ENCODE measurements at regions not wholly inside any gene's neighbourhood (a gene's known extent, or its start where the extent isn't known, plus 50 kb on each side); places are given as distances from the start of the nearest gene placed in this dataset.
"Not testable (repeated sequence)": the region's sequence is repeated elsewhere in the genome, so short reads cannot be mapped to it uniquely, and the experiment has no call there.

DNA sequence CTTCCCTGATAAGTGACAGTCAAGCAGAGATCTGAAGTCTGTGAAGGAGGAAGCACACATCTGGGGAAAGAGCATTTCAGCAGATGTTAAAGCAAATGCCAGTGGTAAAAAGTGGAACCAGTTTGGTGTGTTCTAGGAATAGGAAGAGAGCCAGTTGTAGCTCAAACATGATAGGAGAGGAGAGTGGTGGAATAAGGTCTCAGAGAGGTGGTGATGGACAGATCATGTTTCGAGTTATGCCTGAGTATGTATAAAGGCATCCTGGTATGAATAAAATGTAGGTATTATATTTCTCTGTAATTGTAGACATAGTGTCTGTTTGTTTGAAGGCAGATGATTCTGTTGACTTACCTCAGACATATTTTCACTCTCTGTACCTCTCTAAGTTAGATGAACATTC is 89.1 kb downstream of the LARP7 start:
- Histone ChIP-seq H3K18ac (ENCODE audit: low read depth, low read length) (no peak overlapping the region), H4K8ac (ENCODE audit: low read depth in 2 of 2, low read length in 2 of 2) (no peak overlapping the region), H2BK20ac (ENCODE audit: low read depth, low read length) (no peak overlapping the region), H2BK120ac (ENCODE audit: low read depth, low read length) (no peak overlapping the region), H3K56ac (ENCODE audit: extremely low read depth, insufficient read depth, low read length) (no peak overlapping the region), H3K4me1 (ENCODE audit: control insufficient read depth, insufficient read depth, low read length) (no peaks in the 10 kb centered on the region), H3K27me3 (ENCODE audit: control insufficient read depth, insufficient read depth, low read length) (no peaks in the 10 kb centered on the region), H2AK9ac (replicated peaks; ENCODE audit: low read depth, low read length, poor library complexity) (no peak overlapping the region), H2BK5ac (ENCODE audit: low read depth, low read length, poor library complexity, severe bottlenecking) (no peak overlapping the region), H3K4ac (ENCODE audit: low read depth, low read length) (no peak overlapping the region), H3K9ac (ENCODE audit: low read depth, low read length) (no peak overlapping the region), H3K27ac (ENCODE audit: insufficient read depth, low read length) (no peak overlapping the region), H2AFZ (replicated peaks; ENCODE audit: low read length, poor library complexity) (no peak overlapping the region), H3K4me3 (ENCODE audit: insufficient read depth, low read depth, low read length) (no peak overlapping the region), H3K14ac (replicated peaks; ENCODE audit: low read depth, low read length) (no peak overlapping the region), H4K5ac (ENCODE audit: low read depth, low read length) (no peak overlapping the region), H4K20me1 (ENCODE audit: insufficient read depth, low read length) (no peaks in the 10 kb centered on the region), H3K4me2 (ENCODE audit: low read depth, low read length) (no peak overlapping the region), H4K91ac (ENCODE audit: insufficient read depth, low read depth, low read length) (no peak overlapping the region), H3K23ac (ENCODE audit: low read depth, low read length) (no peak overlapping the region), H3K79me1 (ENCODE audit: low read depth in 1 of 2, low read length in 2 of 2) (no peaks in the 10 kb centered on the region), H3K9me1 (ENCODE audit: insufficient read depth, low read length) (no peaks in the 10 kb centered on the region), H3K36me3 (ENCODE audit: control insufficient read depth, insufficient read depth, low read length) (no peaks in the 10 kb centered on the region), H2AK5ac (ENCODE audit: low read depth, low read length) (no peak overlapping the region), H2BK15ac (ENCODE audit: low read depth, low read length) (no peak overlapping the region), H3K9me3 (ENCODE audit: control insufficient read depth, insufficient read depth, low read length) (no peaks in the 10 kb centered on the region)
- ATAC-seq (ENCODE audit: low read depth) (no peak), DNase-seq (no peak)
- CTCF ChIA-PET: no interaction called here
- TF ChIP-seq FOS (IDR thresholded peaks at IDR 0.05; ENCODE audit: low read depth, low read length): no peak
- TF ChIP-seq RFX5 (IDR thresholded peaks at IDR 0.05; ENCODE audit: low read depth, low read length): no peak
- TF ChIP-seq, protein P1, sequence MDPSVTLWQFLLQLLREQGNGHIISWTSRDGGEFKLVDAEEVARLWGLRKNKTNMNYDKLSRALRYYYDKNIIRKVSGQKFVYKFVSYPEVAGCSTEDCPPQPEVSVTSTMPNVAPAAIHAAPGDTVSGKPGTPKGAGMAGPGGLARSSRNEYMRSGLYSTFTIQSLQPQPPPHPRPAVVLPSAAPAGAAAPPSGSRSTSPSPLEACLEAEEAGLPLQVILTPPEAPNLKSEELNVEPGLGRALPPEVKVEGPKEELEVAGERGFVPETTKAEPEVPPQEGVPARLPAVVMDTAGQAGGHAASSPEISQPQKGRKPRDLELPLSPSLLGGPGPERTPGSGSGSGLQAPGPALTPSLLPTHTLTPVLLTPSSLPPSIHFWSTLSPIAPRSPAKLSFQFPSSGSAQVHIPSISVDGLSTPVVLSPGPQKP (IDR thresholded peaks at IDR 0.05; ENCODE audit: borderline replicate concordance, low read depth, low read length): no peak
- TF ChIP-seq MAZ (IDR thresholded peaks at IDR 0.05; ENCODE audit: borderline replicate concordance, low read depth, low read length): no peak
- no peak for TF ChIP-seq RAD21 (IDR thresholded peaks at IDR 0.05; ENCODE audit: low read length)
- no peak for TF ChIP-seq MXI1 (IDR thresholded peaks at IDR 0.05; ENCODE audit: borderline replicate concordance, low read depth, low read length)
- in situ Hi-C loops (cut with MboI; ENCODE audit: low sequenced_read_pairs) (no loop called here), dilution Hi-C loops (cut with HindIII; ENCODE audit: low sequenced_read_pairs, unreplicated experiment) (no loop called here), intact Hi-C loops (cut with micrococcal nuclease) (no loop called here)
- POLR2A ChIA-PET (ENCODE audit: unreplicated experiment): no interaction called here
- no CpG with 5 or more reads among the region's 1 CpG for WGBS, 2 experiments (ENCODE audit: extremely low coverage in 2 of 2, insufficient read length in 1 of 2)
- BruUV-seq (replicated peaks): no TSS peak

DNA sequence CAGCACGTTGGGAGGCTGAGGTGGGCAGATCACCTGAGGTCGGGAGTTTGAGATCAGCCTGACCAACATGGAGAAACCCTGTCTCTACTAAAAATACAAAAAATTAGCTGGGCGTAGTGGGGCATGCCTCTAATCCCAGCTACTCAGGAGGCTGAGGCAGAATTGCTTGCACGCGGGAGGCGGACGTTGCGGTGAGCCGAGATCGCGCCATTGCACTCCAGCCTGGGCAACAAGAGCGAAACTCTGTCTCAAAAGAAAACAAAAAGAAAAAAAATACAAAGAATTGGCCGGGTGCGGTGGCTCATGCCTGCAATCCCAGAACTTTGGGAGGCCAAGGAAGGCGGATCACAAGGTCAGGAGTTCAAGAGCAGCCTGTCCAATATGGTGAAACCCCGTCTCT is 90.8 kb downstream of the LARP7 start:
- H2BK20ac ChIP-seq (ENCODE audit: low read depth, low read length); ATAC-seq (ENCODE audit: low read depth); H3K4ac ChIP-seq (ENCODE audit: low read depth, low read length); POLR2A ChIA-PET (ENCODE audit: unreplicated experiment); DNase-seq; BruUV-seq (replicated peaks); dilution Hi-C loops (cut with HindIII; ENCODE audit: low sequenced_read_pairs, unreplicated experiment); H3K27me3 ChIP-seq (ENCODE audit: control insufficient read depth, insufficient read depth, low read length); H2AFZ ChIP-seq (replicated peaks; ENCODE audit: low read length, poor library complexity); H3K56ac ChIP-seq (ENCODE audit: extremely low read depth, insufficient read depth, low read length); H3K23ac ChIP-seq (ENCODE audit: low read depth, low read length); H4K5ac ChIP-seq (ENCODE audit: low read depth, low read length); H2BK120ac ChIP-seq (ENCODE audit: low read depth, low read length); intact Hi-C loops (cut with micrococcal nuclease); H2AK5ac ChIP-seq (ENCODE audit: low read depth, low read length); H3K4me2 ChIP-seq (ENCODE audit: low read depth, low read length); H3K9me3 ChIP-seq (ENCODE audit: control insufficient read depth, insufficient read depth, low read length); H4K91ac ChIP-seq (ENCODE audit: insufficient read depth, low read depth, low read length); H3K9ac ChIP-seq (ENCODE audit: low read depth, low read length); H3K27ac ChIP-seq (ENCODE audit: insufficient read depth, low read length); H4K20me1 ChIP-seq (ENCODE audit: insufficient read depth, low read length); H3K36me3 ChIP-seq (ENCODE audit: control insufficient read depth, insufficient read depth, low read length); H2BK5ac ChIP-seq (ENCODE audit: low read depth, low read length, poor library complexity, severe bottlenecking); H4K8ac ChIP-seq (ENCODE audit: low read depth in 2 of 2, low read length in 2 of 2); H3K18ac ChIP-seq (ENCODE audit: low read depth, low read length); CTCF ChIA-PET; H3K14ac ChIP-seq (replicated peaks; ENCODE audit: low read depth, low read length); H3K9me1 ChIP-seq (ENCODE audit: insufficient read depth, low read length); H2BK15ac ChIP-seq (ENCODE audit: low read depth, low read length); H2AK9ac ChIP-seq (replicated peaks; ENCODE audit: low read depth, low read length, poor library complexity); H3K79me1 ChIP-seq (ENCODE audit: low read depth in 1 of 2, low read length in 2 of 2); H3K4me3 ChIP-seq (ENCODE audit: insufficient read depth, low read depth, low read length); in situ Hi-C loops (cut with MboI; ENCODE audit: low sequenced_read_pairs); H3K4me1 ChIP-seq (ENCODE audit: control insufficient read depth, insufficient read depth, low read length): not testable (repeated sequence)
- WGBS, 2 experiments (ENCODE audit: extremely low coverage in 2 of 2, insufficient read length in 1 of 2): 97% methylated on average over 7 of the region's 16 CpGs; no CpG with 5 or more reads in 1 of the 2 experiments

Data from IMR-90 (cell line).